ENCODE measurements at regions not wholly inside any gene's neighbourhood (a gene's known extent, or its start where the extent isn't known, plus 50 kb on each side); places are given as distances from the start of the nearest gene placed in this dataset.

- TF ChIP-seq CTCF (IDR thresholded peaks at IDR 0.05): no peak
- no peak for TF ChIP-seq POLR2A (IDR thresholded peaks at IDR 0.05)
These were observed 91.0 kb upstream of the DAPK1 start for GRCh38 chr9:87406543-87407166.

All from vagina (tissue), 2 donors.